Neural cell (in vitro differentiated cells): ENCODE measurements at regions not wholly inside any gene's neighbourhood (a gene's known extent, or its start where the extent isn't known, plus 50 kb on each side); places are given as distances from the start of the nearest gene placed in this dataset.

Experiments used
- CTCF ChIP-seq: fragments of 450-650 bp; IDR thresholded peaks from 2 replicates; pipeline ENCODE4 v1.5.1; 2014; ENCODE audit warnings: antibody characterized with exemption, mild to moderate bottlenecking, moderate library complexity; ENCODE audit not compliant: poor library complexity, severe bottlenecking
- POLR2AphosphoS5 ChIP-seq: IDR thresholded peaks from 2 replicates; pipeline ENCODE4 v1.6.1; 2012

GRCh38 chr7:18336626-18337025, 158.9 kb upstream of the HDAC9 start:
- TF ChIP-seq CTCF: no peak
- TF ChIP-seq POLR2AphosphoS5: no peak
